OCI-LY7 (cell line): ENCODE measurements at regions not wholly inside any gene's neighbourhood (a gene's known extent, or its start where the extent isn't known, plus 50 kb on each side); places are given as distances from the start of the nearest gene placed in this dataset.

ENCODE experiments used
- EZH2phosphoT487 ChIP-seq: fragments of 200-600 bp; sonication (generic); IDR thresholded peaks from 2 replicates; pipeline ENCODE4 v1.6.1; 2018; ENCODE audit warnings: low read depth, borderline replicate concordance, mild to moderate bottlenecking, mixed run types, antibody characterized with exemption, low read length, moderate library complexity, mixed read lengths
- TF ChIP-seq, protein P1 (sequence below): fragments of 200-600 bp; sonication (generic); conservative IDR thresholded peaks from 2 replicates; pipeline ENCODE4 v1.5.1; 2014; ENCODE audit warnings: mild to moderate bottlenecking, antibody characterized with exemption, low read length, moderate library complexity, mixed read lengths

GRCh38 chr16:86325360-86325759, 185.0 kb upstream of the FOXF1 start:
- TF ChIP-seq, protein P1, sequence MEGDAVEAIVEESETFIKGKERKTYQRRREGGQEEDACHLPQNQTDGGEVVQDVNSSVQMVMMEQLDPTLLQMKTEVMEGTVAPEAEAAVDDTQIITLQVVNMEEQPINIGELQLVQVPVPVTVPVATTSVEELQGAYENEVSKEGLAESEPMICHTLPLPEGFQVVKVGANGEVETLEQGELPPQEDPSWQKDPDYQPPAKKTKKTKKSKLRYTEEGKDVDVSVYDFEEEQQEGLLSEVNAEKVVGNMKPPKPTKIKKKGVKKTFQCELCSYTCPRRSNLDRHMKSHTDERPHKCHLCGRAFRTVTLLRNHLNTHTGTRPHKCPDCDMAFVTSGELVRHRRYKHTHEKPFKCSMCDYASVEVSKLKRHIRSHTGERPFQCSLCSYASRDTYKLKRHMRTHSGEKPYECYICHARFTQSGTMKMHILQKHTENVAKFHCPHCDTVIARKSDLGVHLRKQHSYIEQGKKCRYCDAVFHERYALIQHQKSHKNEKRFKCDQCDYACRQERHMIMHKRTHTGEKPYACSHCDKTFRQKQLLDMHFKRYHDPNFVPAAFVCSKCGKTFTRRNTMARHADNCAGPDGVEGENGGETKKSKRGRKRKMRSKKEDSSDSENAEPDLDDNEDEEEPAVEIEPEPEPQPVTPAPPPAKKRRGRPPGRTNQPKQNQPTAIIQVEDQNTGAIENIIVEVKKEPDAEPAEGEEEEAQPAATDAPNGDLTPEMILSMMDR, result no peak
- TF ChIP-seq EZH2phosphoT487, result no peak
